IPS DF 4.7 (cell line): ENCODE measurements at regions not wholly inside any gene's neighbourhood (a gene's known extent, or its start where the extent isn't known, plus 50 kb on each side); places are given as distances from the start of the nearest gene placed in this dataset.

Source experiments
- DNase-seq: peaks from one replicate; pipeline ENCODE4 v3.0.0-alpha.2; 2013; ENCODE audit warnings: low spot score; ENCODE audit errors: extremely low read depth

DNA sequence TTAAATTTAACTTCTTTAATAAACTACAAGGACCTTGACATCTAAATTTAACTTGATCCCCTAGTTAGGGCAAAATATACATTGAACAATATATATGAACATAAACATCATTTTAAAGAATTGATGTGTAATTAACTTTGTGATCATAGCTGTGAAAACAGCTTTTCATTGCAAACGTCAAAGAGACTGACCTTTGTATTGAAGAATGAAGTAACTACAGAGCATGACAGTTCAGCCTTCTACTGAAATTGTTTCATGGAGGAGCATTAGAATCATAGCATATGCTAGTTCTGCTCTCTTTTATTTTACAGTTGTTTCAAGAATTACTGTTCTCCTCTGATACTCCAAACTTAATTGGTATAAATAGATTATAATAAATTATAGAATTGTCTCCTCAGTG is 123.4 kb upstream of the PRR20A start:
- no peak for DNase-seq

- no peak for DNase-seq
These were observed 121.8 kb upstream of the PRR20A start for GRCh38 chr13:57018915-57019314.

DNA sequence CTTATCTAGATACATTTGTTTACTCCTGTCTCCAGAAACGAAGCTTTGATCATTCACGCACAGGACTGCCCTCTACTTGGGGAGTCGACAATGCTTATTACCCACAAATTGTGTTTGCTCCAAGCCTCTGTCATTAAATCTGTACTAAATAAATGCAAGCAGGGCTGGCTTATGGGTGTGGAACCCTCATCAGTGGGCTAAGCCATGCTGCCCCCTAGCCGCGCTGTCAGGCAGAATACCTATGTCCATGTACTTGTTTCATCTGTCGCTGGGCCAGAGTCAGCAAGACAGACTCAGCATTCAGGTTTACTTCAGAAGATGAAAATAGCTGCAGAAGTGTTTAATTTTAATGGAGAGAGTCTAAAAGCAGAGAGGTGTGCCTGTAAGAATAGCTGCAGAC is 110.0 kb upstream of the PRR20A start:
- DNase-seq = no peak

DNA sequence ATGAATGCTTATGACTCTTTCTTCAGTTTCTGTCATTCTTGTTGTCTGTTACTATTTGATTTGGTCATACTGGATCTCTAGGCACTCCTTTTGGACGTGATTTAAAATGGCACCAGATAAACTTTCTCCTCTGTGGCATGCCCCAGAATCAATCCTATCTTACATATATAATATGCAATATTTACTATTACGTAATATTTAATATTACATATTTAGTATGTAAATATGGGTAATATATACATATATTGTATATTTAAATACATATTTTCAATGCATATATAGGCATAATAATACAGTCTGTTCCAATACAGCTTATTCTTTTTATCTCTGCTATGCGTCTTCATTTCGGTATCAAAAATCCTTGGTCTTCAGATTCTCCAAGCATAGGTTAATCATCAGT is 104.4 kb upstream of the PRR20A start:
- DNase-seq = no peak

DNA sequence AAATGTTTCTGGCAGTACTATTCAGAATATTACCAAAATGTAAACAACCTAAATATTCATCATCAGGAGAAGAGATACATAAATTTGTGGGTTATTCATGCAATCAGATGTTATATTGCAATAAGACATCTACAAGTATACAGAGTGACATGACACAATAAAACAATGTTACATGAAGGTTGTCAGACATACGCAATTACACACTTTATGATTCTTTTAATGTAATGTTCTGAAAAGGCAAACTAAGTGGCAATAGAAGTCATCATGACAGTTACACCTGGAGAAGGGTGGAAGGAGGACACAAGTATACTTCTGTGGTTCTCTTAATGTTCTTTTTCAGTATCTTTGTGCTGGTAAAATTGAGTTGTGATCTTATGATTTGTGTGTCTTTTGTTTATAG is 95.8 kb upstream of the PRR20A start:
- DNase-seq = no peak

GRCh38 chr13:57045826-57046546 is 94.7 kb upstream of the PRR20A start:
- no peak for DNase-seq

DNA sequence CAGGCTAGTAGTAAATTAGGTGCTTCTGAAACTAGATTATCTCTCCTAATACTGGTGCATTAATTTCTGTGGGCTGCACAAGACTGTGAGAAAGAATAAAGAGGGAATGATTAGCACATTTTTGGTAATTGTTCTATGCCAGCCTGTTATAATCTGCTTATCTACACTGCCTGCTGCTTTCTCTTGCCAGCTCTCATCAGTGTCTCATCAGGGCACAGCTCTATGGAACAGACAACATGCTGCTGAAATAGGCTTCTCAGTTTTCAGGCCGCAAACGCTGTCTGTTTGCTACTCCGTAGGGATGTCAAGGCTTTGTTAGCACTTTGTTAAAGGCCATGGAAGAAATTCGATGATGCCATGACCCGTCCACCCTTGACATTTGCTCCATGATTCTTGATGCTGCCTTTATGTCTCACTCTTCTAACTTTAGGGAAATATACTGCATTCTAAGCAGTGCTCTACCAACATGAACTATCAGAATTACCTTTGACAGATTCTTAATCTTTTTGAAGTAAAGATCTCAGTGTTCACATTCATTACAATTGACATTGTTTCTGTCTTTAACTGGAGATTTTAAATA is 84.0 kb upstream of the PRR20A start:
- DNase-seq = no peak

GRCh38 chr13:57063007-57063406 is 77.7 kb upstream of the PRR20A start:
- no peak for DNase-seq

- DNase-seq = no peak
These were observed 66.7 kb upstream of the PRR20A start for GRCh38 chr13:57073983-57074382.

GRCh38 chr13:57075588-57075987 is 65.1 kb upstream of the PRR20A start:
- DNase-seq = no peak

- no peak for DNase-seq
These were observed 53.7 kb upstream of the PRR20A start for GRCh38 chr13:57087006-57087405.
